PFSK-1 (cell line): ENCODE measurements at regions not wholly inside any gene's neighbourhood (a gene's known extent, or its start where the extent isn't known, plus 50 kb on each side); places are given as distances from the start of the nearest gene placed in this dataset.

Source experiments
- POLR2AphosphoS5 ChIP-seq: IDR thresholded peaks from 2 replicates; pipeline ENCODE4 v1.6.1; 2012; ENCODE audit warnings: low read depth, mild to moderate bottlenecking, control low read depth, low read length, moderate library complexity
- SIN3A ChIP-seq: IDR thresholded peaks from 2 replicates; pipeline ENCODE4 v1.6.1; 2012; ENCODE audit warnings: mild to moderate bottlenecking, low read length, moderate library complexity, borderline replicate concordance; ENCODE audit not compliant: insufficient read depth

GRCh38 chr14:97625477-97625876 lies 828.3 kb downstream of the VRK1 start:
- no peak for TF ChIP-seq SIN3A
- no peak for TF ChIP-seq POLR2AphosphoS5
